A673 (cell line): ENCODE measurements at regions not wholly inside any gene's neighbourhood (a gene's known extent, or its start where the extent isn't known, plus 50 kb on each side); places are given as distances from the start of the nearest gene placed in this dataset.

Experiments used
- EZH2 ChIP-seq: fragments of 200-600 bp; sonication (generic); IDR thresholded peaks from 2 replicates; pipeline ENCODE4 v1.6.1; 2017; ENCODE audit warnings: borderline replicate concordance, low read depth, mild to moderate bottlenecking, mixed read lengths, antibody characterized with exemption, low read length; ENCODE audit not compliant: poor library complexity, severe bottlenecking
- TF ChIP-seq, protein P1 (sequence below): fragments of 300-800, 200-600 bp; sonication (generic); conservative IDR thresholded peaks from 2 replicates; pipeline ENCODE4 v1.5.1; 2017; ENCODE audit warnings: low read depth, mild to moderate bottlenecking, antibody characterized with exemption, low read length, moderate library complexity, mixed read lengths

DNA sequence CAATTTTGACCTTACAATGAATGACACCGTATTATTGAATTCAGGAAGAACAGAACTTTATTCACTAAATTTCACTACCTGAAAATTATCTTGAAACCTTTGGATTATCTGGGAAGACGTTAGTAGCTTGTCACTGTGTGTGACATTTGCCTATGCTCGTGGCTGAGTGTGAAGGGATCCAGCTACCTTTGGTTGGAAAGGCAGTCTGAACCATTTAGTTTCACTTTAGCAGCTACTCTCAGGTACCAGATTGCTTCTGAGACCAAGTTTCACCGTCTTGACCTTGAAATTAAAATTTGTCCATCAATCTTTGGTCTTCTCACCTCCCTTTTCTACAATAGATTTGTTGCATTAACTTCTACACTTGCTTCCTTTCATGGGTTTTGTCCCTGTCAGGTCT, 637.5 kb downstream of the MBD2 start:
- TF ChIP-seq, protein P1, sequence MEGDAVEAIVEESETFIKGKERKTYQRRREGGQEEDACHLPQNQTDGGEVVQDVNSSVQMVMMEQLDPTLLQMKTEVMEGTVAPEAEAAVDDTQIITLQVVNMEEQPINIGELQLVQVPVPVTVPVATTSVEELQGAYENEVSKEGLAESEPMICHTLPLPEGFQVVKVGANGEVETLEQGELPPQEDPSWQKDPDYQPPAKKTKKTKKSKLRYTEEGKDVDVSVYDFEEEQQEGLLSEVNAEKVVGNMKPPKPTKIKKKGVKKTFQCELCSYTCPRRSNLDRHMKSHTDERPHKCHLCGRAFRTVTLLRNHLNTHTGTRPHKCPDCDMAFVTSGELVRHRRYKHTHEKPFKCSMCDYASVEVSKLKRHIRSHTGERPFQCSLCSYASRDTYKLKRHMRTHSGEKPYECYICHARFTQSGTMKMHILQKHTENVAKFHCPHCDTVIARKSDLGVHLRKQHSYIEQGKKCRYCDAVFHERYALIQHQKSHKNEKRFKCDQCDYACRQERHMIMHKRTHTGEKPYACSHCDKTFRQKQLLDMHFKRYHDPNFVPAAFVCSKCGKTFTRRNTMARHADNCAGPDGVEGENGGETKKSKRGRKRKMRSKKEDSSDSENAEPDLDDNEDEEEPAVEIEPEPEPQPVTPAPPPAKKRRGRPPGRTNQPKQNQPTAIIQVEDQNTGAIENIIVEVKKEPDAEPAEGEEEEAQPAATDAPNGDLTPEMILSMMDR: no peak
- no peak for TF ChIP-seq EZH2
